ENCODE measurements at regions not wholly inside any gene's neighbourhood (a gene's known extent, or its start where the extent isn't known, plus 50 kb on each side); places are given as distances from the start of the nearest gene placed in this dataset.

DNA sequence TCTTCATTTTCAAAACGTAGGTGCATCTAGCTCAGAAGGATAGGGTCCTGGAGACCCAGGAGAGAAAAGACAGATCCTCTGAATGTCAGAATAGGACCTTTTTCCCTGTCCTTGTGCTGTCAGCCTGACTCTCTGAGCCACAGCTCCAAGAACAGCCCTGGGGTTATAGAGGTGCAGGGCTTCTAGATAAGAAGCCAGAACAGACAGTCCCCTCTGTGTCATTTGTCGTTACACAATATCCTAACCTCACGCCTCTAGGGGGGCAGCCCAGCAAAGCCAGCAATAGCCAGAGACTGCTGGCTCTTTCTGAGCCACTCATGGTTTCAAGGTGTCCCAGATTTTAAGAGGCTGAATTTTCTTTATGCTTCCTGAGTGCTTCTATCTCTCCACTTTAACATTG, 153.2 kb upstream of the THBS1 start:
- TF ChIP-seq PBX3 (IDR thresholded peaks at IDR 0.05) (no peak), MAZ (IDR thresholded peaks at IDR 0.05; ENCODE audit: borderline replicate concordance, low read depth, low read length) (no peak), KDM1A (IDR thresholded peaks at IDR 0.05; ENCODE audit: low read depth) (no peak), CTCF (IDR thresholded peaks at IDR 0.05) (no peak)

Measured in A549 (cell line).